ENCODE measurements at regions not wholly inside any gene's neighbourhood (a gene's known extent, or its start where the extent isn't known, plus 50 kb on each side); places are given as distances from the start of the nearest gene placed in this dataset.

DNA sequence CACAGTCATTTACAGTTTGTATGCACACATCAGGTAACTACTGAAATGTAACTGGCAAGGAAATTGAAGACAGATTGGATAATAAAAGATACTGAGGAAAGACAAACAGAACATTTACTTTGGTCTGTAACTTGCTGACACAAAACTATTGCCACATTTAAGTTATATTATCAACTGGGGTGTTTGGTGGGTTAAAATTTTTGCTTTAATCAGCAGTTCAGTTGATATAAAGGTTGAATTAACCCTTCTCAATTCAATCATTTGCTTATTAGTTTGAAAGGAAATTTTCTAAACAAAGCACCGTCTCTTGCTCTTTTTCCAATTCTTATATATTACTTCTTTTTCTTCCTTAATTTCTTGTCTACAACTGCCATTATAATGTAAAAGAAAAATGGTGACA is 102.4 kb downstream of the TMEM26 start:
- TF ChIP-seq CTCF (conservative IDR thresholded peaks at IDR 0.05 in 1 of 2, IDR thresholded peaks at IDR 0.05 in 1 of 2; ENCODE audit: low read depth in 1 of 2, low read length in 2 of 2) = no peak
- TF ChIP-seq EZH2 (IDR thresholded peaks at IDR 0.05; ENCODE audit: low read length, missing control alignments) = no peak

Data from fibroblast of lung (primary cell).